ENCODE measurements at regions not wholly inside any gene's neighbourhood (a gene's known extent, or its start where the extent isn't known, plus 50 kb on each side); places are given as distances from the start of the nearest gene placed in this dataset.

GRCh38 chrX:124940531-124940930 is 379.1 kb upstream of the TEX13C start (continued):
- TF ChIP-seq SIX5 (IDR thresholded peaks at IDR 0.05; ENCODE audit: borderline replicate concordance in 1 of 2, insufficient read depth in 1 of 2, low read depth in 1 of 2, low read length in 2 of 2) (no peak), TCFL5 (CRISPR knock-in tag; conservative IDR thresholded peaks at IDR 0.05) (no peak)

GRCh38 chrX:124954402-124954801 is 365.3 kb upstream of the TEX13C start:
- no TSS peak for BruUV-seq (replicated peaks)
- Histone ChIP-seq H4K20me1 (replicated peaks; ENCODE audit: control insufficient read depth, insufficient read depth, low read length) (no peaks in the 10 kb centered on the region), H2AFZ (ENCODE audit: low read depth, low read length) (no peak overlapping the region), H3K4me2 (ENCODE audit: insufficient read depth, low read length) (no peak overlapping the region), H3K4me1 (replicated peaks in 1 of 2; ENCODE audit: control insufficient read depth in 2 of 2, insufficient read depth in 2 of 2, low read length in 2 of 2) (no peaks in the 10 kb centered on the region), H3K9ac (ENCODE audit: insufficient read depth in 1 of 2, low read depth in 2 of 2, low read length in 2 of 2) (no peak overlapping the region), H3K36me3 (ENCODE audit: control insufficient read depth, insufficient read depth, low read length) (no peaks in the 10 kb centered on the region), H3K9me1 (ENCODE audit: control insufficient read depth, insufficient read depth, low read length) (no peaks in the 10 kb centered on the region), H3K27me3 (ENCODE audit: control insufficient read depth in 2 of 2, insufficient read depth in 2 of 2, low read length in 2 of 2) (no peaks in the 10 kb centered on the region), H3K9me3 (replicated peaks; ENCODE audit: control insufficient read depth, insufficient read depth, low read depth, low read length) (no peaks in the 10 kb centered on the region), H3K79me2 (ENCODE audit: control insufficient read depth, insufficient read depth, low read length) (no peaks in the 10 kb centered on the region), H3K4me3 (no peak overlapping the region), H3K27ac (ENCODE audit: extremely low read depth, low read depth, low read length) (no peak overlapping the region)
- FAIRE-seq (no peak), ATAC-seq (no peak), DNase-seq (ENCODE audit: extremely low read depth in 1 of 4, low spot score in 3 of 4) (no peak)
- ChIA-PET POLR2A (no interaction called here), CTCF (ENCODE audit: low intra/inter-chr PET ratio) (no interaction called here)
- in situ Hi-C loops (cut with MboI) (no loop called here), intact Hi-C loops (cut with micrococcal nuclease) (no loop called here)
- TF ChIP-seq POLR2AphosphoS5 (IDR thresholded peaks at IDR 0.05; ENCODE audit: control insufficient read depth, insufficient read depth, low read depth, low read length) (no peak), VEZF1 (CRISPR knock-in tag; IDR thresholded peaks at IDR 0.05) (peak; percentile 43; the same call in 1 of the 2 replicates), DEAF1 (CRISPR knock-in tag; IDR thresholded peaks at IDR 0.05) (no peak), UBTF (IDR thresholded peaks at IDR 0.05; ENCODE audit: borderline replicate concordance in 1 of 2, low read depth in 2 of 2, low read length in 2 of 2) (no peak), ZBTB11 (CRISPR knock-in tag; IDR thresholded peaks at IDR 0.05) (no peak), ZNF253 (CRISPR knock-in tag; conservative IDR thresholded peaks at IDR 0.05) (no peak), ZNF695 (CRISPR knock-in tag; IDR thresholded peaks at IDR 0.05) (no peak)

All from K562 (cell line).